GM03348 (cell line): ENCODE measurements at regions not wholly inside any gene's neighbourhood (a gene's known extent, or its start where the extent isn't known, plus 50 kb on each side); places are given as distances from the start of the nearest gene placed in this dataset.
"Not testable (repeated sequence)": the region's sequence is repeated elsewhere in the genome, so short reads cannot be mapped to it uniquely, and the experiment has no call there.

Experiments used
- DNase-seq: peaks from one replicate; pipeline ENCODE4 v3.0.0; 2012; ENCODE audit warnings: low spot score

- DNase-seq: no peak
Measured at GRCh38 chr5:99589424-99589823, 660.6 kb upstream of the CHD1 start.

GRCh38 chr5:99587983-99588382 is 659.2 kb upstream of the CHD1 start:
- no peak for DNase-seq

GRCh38 chr5:99586878-99587277 is 658.1 kb upstream of the CHD1 start:
- DNase-seq: no peak

GRCh38 chr5:99581204-99581603 is 652.4 kb upstream of the CHD1 start:
- not testable (repeated sequence) for DNase-seq

- DNase-seq: not testable (repeated sequence)
Measured at GRCh38 chr5:99562937-99563627, 634.3 kb upstream of the CHD1 start.

GRCh38 chr5:99553211-99553810 is 624.5 kb upstream of the CHD1 start:
- no peak for DNase-seq

- DNase-seq: no peak
Measured at GRCh38 chr5:99544356-99544755, 615.5 kb upstream of the CHD1 start.

GRCh38 chr5:99543841-99544240 is 615.0 kb upstream of the CHD1 start:
- no peak for DNase-seq

GRCh38 chr5:99534241-99534640 is 605.4 kb upstream of the CHD1 start:
- DNase-seq: not testable (repeated sequence)

- DNase-seq: not testable (repeated sequence)
Measured at GRCh38 chr5:99521666-99522065, 592.9 kb upstream of the CHD1 start.

GRCh38 chr5:99515864-99516490 is 587.2 kb upstream of the CHD1 start:
- not testable (repeated sequence) for DNase-seq

GRCh38 chr5:99510237-99510866 is 581.5 kb upstream of the CHD1 start:
- DNase-seq: not testable (repeated sequence)

GRCh38 chr5:99509064-99509463 is 580.3 kb upstream of the CHD1 start:
- DNase-seq: not testable (repeated sequence)

- DNase-seq: not testable (repeated sequence)
Measured at GRCh38 chr5:99495456-99495855, 566.6 kb upstream of the CHD1 start.

- DNase-seq: not testable (repeated sequence)
Measured at GRCh38 chr5:99478450-99478849, 549.6 kb upstream of the CHD1 start.

GRCh38 chr5:99473328-99473727 is 544.5 kb upstream of the CHD1 start:
- not testable (repeated sequence) for DNase-seq

GRCh38 chr5:99471726-99472125 is 542.9 kb upstream of the CHD1 start:
- DNase-seq: not testable (repeated sequence)

GRCh38 chr5:99471178-99471577 is 542.4 kb upstream of the CHD1 start:
- not testable (repeated sequence) for DNase-seq

- not testable (repeated sequence) for DNase-seq
Measured at GRCh38 chr5:99470636-99471035, 541.8 kb upstream of the CHD1 start.

GRCh38 chr5:99460701-99461100 is 531.9 kb upstream of the CHD1 start:
- no peak for DNase-seq

- DNase-seq: no peak
Measured at GRCh38 chr5:99453196-99453595, 524.4 kb upstream of the CHD1 start.

- no peak for DNase-seq
Measured at GRCh38 chr5:99449786-99450185, 521.0 kb upstream of the CHD1 start.

- no peak for DNase-seq
Measured at GRCh38 chr5:99445805-99446204, 517.0 kb upstream of the CHD1 start.
